ENCODE measurements at regions not wholly inside any gene's neighbourhood (a gene's known extent, or its start where the extent isn't known, plus 50 kb on each side); places are given as distances from the start of the nearest gene placed in this dataset.

DNA sequence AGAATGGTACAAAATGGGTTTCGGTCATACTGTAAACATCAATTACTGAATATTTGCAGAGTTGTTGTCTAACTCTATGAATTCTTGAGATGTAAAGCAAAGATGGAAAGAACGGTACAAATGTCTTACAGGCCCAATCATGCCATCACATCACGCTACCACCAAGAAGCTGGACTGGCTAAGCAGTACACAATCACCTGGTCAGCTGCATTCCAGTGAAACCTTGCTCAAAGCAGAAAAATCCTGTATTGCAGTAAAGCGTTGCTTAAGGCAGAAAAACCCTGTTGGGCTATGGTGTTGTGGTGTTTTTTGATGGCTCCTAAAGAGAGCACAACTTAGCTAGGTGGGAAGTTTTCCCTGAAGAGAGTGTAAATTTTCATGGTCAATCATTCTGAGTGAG is 112.6 kb upstream of the RASA1 start:
- no peak overlapping the region for H3K4me3 ChIP-seq
- intact Hi-C loops (cut with DNase I) = no loop called here
- 96 to 99% methylated on average over 4 of the region's 4 CpGs for WGBS, 2 donors
- DNase-seq (no peak), ATAC-seq (no peak)
- no peaks in the 10 kb centered on the region for H3K9me3 ChIP-seq
- H3K27ac ChIP-seq = no peak overlapping the region
- H3K27me3 ChIP-seq = no peaks in the 10 kb centered on the region
- TF ChIP-seq, protein P1, sequence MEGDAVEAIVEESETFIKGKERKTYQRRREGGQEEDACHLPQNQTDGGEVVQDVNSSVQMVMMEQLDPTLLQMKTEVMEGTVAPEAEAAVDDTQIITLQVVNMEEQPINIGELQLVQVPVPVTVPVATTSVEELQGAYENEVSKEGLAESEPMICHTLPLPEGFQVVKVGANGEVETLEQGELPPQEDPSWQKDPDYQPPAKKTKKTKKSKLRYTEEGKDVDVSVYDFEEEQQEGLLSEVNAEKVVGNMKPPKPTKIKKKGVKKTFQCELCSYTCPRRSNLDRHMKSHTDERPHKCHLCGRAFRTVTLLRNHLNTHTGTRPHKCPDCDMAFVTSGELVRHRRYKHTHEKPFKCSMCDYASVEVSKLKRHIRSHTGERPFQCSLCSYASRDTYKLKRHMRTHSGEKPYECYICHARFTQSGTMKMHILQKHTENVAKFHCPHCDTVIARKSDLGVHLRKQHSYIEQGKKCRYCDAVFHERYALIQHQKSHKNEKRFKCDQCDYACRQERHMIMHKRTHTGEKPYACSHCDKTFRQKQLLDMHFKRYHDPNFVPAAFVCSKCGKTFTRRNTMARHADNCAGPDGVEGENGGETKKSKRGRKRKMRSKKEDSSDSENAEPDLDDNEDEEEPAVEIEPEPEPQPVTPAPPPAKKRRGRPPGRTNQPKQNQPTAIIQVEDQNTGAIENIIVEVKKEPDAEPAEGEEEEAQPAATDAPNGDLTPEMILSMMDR (IDR thresholded peaks at IDR 0.05) = no peak
- peaks cover 0 to 16% (median 0%) of the 10 kb centered on the region in 9 donors for H3K4me1 ChIP-seq
- H3K36me3 ChIP-seq = no peaks in the 10 kb centered on the region

DNA sequence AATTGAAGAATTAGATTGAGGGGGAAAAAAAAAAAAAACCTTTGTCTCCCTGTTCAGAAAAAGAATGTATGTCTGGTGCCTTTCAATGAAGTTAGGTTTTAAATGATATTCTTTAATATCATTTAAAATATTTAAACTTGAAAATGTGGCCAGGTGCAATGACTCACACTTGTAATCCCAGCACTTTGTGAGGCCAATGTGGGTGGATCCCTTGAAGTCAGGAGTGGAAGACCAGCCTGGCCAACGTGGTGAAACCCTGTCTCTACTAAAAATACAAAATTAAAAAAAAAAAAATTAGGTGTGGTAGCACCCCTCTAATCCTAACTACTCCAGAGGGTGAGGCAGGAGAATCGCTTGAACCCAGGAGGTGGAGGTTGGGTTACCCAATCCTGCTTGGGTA is 111.1 kb upstream of the RASA1 start:
- 64 to 68% methylated on average over 2 of the region's 2 CpGs for WGBS, 2 donors
- Histone ChIP-seq H3K9me3 (no peaks in the 10 kb centered on the region), H3K36me3 (no peaks in the 10 kb centered on the region), H3K4me3 (no peak overlapping the region), H3K27me3 (no peaks in the 10 kb centered on the region), H3K27ac (no peak overlapping the region), H3K4me1 (peaks cover 0 to 10% (median 0%) of the 10 kb centered on the region in 9 donors)
- TF ChIP-seq, protein P1 (IDR thresholded peaks at IDR 0.05) = no peak
- DNase-seq (no peak), ATAC-seq (no peak)
- intact Hi-C loops (cut with DNase I) = no loop called here

DNA sequence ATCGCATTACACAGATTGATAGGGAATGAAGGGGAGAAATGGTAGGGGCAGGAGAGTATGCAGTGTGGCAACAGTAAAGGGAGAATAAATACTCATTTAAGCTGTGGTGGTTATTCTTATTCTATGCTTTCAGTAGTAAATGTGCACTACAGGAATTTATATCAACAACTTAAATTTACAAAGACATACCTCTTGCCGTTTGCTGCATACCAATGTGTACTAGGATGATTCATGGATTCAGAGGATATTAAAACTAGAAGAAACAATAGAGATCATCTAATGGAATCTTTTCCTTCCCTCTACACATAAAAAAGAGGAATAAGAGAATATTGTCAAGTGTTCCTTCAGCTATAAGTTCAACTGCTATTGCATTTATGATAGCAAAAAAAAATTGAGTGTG is 103.3 kb upstream of the RASA1 start:
- TF ChIP-seq, protein P1 (IDR thresholded peaks at IDR 0.05) = no peak
- intact Hi-C loops (cut with DNase I) = no loop called here
- ATAC-seq = no peak
- DNase-seq = no peak
- Histone ChIP-seq H3K4me3 (no peak overlapping the region), H3K4me1 (no peaks in the 10 kb centered on the region), H3K27ac (no peak overlapping the region), H3K9me3 (no peaks in the 10 kb centered on the region), H3K36me3 (no peaks in the 10 kb centered on the region), H3K27me3 (no peaks in the 10 kb centered on the region)
- 70 to 76% methylated on average over 2 of the region's 2 CpGs for WGBS, 2 donors

DNA sequence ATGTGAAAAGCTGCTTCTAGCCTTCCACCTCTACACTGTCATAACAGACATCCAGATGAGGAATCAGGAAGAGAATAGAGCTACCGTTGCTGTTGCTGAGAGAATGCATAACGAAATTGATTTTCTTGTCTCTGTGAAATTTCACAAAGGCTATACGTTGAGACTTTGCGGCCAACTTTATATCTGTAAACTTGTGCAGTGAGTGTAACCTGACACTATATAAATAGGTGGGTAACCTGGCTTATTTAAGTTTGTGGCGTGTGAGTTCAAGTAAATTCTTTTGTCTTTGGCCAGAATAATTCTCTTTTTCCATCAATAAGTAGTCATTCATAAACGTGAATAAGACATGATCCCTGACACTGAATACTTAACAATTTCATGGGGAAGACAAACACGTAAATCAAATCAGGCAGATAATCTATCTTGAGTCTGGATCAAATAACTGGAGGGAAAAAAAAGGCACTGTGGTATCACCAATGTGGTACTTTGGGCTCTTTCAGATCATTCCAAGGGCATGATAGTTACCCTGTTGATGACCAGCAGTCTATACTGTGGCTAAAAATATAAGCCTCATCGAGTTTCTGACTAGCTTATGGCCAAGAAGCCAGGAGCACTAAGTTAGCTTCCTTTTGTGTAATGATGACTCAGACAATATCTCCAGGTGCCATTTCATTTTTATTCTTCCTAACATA is 98.2 kb upstream of the RASA1 start:
- Histone ChIP-seq H3K27ac (no peak overlapping the region), H3K27me3 (no peaks in the 10 kb centered on the region), H3K4me1 (no peaks in the 10 kb centered on the region), H3K36me3 (no peaks in the 10 kb centered on the region), H3K9me3 (no peaks in the 10 kb centered on the region), H3K4me3 (no peak overlapping the region)
- ATAC-seq (no peak), DNase-seq (no peak)
- TF ChIP-seq, protein P1 (IDR thresholded peaks at IDR 0.05) = no peak
- intact Hi-C loops (cut with DNase I) = no loop called here
- 65 to 66% methylated on average over 8 of the region's 8 CpGs for WGBS, 2 donors

All from heart right ventricle (tissue), 16 donors.